ENCODE measurements at regions not wholly inside any gene's neighbourhood (a gene's known extent, or its start where the extent isn't known, plus 50 kb on each side); places are given as distances from the start of the nearest gene placed in this dataset.

DNA sequence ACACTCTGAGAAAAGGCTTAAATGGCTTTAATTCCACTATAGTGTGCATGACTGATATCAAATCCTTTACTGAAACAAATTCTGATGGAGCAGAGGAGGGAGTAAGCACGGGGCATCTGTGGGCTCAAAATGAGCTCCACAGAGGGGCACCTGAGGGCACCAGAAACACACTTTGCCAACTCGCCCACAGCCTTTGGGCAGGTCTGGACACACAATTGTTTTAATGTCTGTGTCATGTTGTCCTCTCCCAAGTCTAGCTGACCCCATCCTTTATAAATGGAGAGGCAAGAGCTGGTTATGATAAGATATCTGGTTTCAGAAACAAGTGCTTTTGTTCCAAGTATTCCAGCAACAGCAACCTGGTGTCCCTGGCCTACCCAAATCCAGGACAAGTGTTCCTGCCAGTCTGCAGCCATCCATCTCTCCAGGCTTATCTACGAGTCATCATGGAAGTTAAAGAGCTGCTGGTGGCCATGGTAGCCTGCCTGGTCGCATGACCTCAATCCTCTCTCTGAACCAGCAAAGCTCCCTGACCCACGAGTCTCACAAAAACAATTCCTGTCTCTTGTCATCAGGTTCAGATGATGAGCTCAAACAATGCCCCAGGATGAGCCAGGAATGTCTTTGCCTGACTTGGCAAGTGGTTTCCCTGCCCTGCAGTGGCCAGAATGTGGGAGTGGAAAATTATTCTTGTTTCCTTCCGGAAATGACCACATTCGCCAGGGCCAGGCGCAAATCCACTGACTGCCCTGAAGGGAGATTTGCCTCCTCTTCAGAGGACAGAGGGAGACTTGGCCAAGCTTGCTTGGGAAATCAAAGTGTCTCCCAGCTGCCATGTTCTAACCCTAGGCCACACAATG is 64.4 kb upstream of the TPM1 start:
- DNase-seq (ENCODE audit: low read depth in 2 of 2) = no peak

DNA sequence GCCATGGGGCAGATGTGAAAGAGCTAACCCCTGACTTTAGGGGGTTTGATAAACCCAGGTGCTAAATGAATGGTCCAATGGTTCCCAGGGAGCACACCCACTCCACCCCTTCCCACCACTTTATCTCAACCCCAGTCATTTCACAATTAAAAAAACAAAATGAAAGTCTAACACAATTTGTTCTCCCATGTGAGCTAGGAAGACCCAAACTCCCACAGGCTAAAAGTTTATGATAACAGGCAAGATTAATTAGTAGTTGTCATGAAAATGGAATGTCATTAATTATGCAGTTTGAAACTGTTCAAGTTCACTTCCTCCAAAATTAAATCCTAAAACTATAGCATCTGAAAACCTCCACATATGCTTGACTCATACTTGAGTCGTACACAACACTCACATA is 63.3 kb upstream of the TPM1 start:
- no peak for DNase-seq (ENCODE audit: low read depth in 2 of 2)

DNA sequence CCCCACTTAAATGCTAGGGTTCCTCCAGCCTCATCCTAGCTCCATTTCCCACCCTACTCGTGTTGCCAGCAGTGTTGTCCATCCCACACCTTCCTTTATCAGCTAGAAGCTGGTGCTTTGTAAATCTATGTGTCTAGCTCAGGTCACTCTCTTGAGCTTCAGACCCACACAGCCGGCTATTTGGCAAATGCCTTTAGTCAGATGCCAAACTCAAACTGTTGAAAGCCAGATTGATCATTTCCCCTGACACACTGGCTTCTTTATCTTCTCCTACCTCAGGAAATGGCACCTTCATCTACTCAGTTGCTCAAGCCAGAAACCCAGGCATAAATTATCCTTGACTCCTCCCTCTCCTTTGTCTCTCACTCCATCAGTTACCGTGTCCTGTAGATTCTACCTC is 61.5 kb upstream of the TPM1 start:
- DNase-seq (ENCODE audit: low read depth in 2 of 2) = no peak

DNA sequence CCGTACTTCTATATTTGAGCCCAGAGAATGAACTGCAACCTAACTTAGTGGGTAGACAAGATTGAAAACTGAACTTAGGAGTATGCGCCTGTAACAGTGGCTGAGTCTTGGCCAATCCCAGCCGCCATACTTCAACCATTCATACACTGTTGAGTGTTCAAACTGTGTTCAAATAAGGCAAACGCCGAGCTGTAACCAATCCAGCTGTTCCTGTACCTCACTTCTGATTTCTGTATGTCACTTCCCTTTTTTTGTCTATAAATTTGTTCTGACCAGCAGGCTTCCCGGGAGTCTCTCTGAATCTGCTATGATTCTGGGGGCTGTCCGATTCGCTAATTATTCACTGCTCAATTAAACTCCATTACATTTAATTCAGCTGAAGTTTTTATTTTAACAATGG is 58.6 kb upstream of the TPM1 start:
- DNase-seq (ENCODE audit: low read depth in 2 of 2) = no peak

DNA sequence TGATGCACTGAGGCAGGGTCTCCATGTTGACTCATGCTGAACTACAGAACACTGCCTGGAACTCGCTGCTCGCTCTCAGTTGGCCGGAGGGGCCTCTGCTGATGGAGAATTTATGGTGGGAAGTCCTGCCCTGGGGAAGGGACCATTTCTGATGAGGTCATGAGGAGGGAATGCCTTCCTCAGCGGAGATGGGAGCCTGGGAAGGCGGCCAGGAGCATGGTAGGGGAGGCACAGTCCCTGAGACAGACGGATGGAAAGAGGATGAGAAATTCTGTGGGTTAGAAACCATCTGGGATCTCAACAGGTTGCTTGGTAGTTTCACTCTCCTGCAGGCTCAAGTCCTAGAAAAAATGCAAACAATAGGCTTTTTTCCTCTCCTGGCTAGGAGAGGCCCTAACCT is 56.8 kb upstream of the TPM1 start:
- no peak for DNase-seq (ENCODE audit: low read depth in 2 of 2)

DNA sequence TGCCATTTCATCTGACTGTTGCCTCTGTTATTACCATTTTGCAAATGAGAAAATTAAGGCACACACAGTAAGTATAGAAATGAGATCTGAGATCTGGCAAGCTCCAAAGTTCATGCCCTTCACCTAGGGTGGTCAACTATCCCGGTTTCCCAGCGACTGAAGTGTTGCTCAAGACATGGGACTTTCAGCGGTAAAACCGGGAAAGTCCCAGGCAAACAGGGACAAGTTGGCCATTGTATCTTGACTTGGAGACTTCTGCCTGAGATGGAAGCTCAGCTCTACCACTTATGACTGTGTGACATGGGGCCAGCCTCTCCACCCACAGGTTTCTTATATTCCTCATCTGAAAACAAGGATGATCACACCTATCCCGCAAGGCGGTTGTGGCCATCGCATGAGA is 55.6 kb upstream of the TPM1 start:
- DNase-seq (ENCODE audit: low read depth in 2 of 2) = no peak

DNA sequence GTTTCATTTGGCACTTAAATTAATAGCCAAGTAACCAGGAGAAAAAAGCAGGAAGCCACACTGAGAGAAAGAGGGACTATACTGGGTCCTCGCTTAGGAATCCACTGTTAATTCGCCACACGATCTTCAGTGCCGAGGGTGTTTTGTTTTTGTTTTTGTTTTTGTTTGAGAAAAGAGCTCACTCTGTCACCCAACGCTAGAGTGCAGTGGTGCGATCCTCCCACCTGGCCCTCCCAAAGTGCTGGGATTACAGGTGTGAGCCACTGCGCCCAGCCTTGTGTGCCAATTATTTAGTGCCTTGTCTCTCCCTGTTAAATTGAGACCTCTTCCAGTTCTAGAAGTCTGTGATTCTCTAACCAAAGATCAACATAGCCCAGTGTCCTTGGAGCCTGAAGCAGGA is 53.8 kb upstream of the TPM1 start:
- DNase-seq (ENCODE audit: low read depth in 2 of 2) = no peak

DNA sequence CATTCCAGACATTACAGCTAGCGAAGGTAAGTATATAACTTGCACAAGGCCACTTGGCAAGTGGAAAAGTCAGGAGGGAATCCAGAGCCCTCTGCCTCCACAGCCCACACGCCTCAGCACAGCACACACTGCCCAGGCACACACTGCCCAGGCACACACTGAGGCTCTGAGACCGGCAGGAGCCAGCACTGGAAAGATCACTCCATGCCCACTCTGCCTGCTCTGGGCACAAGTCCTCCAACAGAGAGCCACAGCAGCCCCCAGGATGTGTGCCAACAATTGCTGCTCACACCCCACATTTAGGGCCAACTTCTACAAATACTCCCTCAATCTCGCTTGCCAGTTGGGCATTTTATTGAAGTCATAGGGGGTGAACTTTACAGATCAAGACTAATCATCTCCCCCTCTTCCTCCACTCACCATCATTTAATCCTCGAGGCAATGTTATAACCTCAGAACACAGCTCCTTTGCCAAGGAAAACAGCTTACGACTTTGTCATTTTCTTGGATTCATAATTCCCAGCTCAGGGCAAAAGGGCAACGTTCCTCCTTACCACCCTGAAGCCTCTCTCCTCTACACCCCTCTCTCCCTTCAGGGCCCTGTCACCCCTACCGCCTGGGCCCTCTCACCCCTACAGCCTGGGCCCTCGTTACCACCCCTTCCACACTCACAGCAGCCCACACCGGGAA is 53.0 kb upstream of the TPM1 start:
- DNase-seq (ENCODE audit: low read depth in 2 of 2) = no peak

DNA sequence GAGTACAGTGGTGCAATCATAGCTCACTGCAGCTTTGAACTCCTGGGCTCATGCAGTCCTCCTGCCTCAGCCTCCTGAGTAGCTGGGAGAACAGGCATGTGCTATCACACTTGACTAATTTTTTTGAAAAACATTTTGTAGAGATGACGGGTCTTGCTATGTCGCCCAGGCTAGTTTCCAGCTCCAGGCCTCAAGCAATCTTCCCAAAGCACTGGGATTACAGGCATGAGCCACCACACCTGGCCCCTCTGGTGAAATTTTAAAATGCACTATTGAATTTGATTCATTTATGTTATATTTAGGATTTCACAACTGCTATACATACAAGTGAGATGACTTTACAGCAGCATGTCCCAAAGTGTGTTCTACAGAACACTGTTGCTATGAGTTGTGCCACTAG is 50.8 kb upstream of the TPM1 start:
- DNase-seq (ENCODE audit: low read depth in 2 of 2) = no peak

DNA sequence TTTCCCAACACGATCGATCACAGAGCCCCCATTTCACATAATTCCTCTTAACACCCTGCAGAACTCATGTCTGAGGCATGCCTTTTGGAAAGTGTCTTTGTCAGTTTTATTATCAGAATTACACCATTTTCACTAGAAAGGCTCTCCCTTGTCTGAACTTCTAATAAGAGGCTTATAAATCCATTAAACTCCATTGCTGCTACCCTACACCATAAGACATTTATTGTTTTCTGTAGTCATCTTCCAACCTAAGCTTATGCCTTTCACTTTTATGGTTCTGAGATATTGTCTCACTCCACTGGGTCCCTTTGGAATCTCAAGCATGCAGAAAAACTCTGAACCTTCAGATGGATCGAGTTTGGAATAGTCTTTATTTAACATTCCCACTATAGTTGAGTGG is 50.2 kb upstream of the TPM1 start:
- no peak for DNase-seq (ENCODE audit: low read depth in 2 of 2)

Data from stimulated activated CD8-positive, alpha-beta memory T cell treated with anti-CD3 and anti-CD28 coated beads, Interleukin-15, amount 100 ng/mL, for 4 hours (primary cell).